ENCODE measurements at regions not wholly inside any gene's neighbourhood (a gene's known extent, or its start where the extent isn't known, plus 50 kb on each side); places are given as distances from the start of the nearest gene placed in this dataset.

DNA sequence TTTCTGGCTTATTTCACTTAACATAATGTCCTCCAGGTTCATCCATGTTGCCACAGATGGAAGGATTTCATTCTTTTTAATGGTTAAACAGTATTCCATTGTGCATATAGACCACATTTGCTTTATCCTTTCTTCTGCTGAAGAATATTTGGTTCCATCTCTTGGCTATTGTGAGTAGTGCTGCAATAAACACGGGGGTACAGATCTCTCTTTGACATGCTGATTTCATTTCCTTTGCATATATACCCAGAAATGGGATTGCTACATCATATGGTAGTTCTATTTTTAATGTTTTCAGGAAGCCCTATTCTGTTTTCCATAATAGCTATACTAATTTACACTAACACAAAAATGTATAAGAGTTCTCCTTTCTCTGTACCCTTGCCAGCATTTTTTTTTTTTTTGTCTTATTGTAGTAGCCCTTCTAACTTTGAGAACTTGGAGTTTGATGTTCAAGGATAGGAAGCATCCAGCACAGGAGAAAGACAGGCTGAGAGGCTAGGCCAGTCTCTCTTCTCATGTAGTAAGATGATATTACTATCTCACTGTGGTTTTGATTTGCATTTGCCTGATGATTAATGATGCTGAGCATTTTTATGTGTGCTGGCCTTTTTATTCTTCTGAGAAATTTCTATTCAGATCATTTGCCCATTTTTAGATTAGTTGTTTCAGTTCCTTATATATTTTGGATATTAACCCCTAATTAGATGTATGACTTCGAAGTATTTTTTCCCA lies 592.2 kb upstream of the ZNF608 start:
- DNase-seq (ENCODE audit: low spot score) = no peak
- TF ChIP-seq, protein P1, sequence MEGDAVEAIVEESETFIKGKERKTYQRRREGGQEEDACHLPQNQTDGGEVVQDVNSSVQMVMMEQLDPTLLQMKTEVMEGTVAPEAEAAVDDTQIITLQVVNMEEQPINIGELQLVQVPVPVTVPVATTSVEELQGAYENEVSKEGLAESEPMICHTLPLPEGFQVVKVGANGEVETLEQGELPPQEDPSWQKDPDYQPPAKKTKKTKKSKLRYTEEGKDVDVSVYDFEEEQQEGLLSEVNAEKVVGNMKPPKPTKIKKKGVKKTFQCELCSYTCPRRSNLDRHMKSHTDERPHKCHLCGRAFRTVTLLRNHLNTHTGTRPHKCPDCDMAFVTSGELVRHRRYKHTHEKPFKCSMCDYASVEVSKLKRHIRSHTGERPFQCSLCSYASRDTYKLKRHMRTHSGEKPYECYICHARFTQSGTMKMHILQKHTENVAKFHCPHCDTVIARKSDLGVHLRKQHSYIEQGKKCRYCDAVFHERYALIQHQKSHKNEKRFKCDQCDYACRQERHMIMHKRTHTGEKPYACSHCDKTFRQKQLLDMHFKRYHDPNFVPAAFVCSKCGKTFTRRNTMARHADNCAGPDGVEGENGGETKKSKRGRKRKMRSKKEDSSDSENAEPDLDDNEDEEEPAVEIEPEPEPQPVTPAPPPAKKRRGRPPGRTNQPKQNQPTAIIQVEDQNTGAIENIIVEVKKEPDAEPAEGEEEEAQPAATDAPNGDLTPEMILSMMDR (IDR thresholded peaks at IDR 0.05; ENCODE audit: borderline replicate concordance, control extremely low read depth, extremely low read depth, insufficient read depth, missing control alignments) = no peak
- in situ Hi-C loops (cut with MboI; ENCODE audit: low sequenced_read_pairs, unreplicated experiment) = no loop called here

DNA sequence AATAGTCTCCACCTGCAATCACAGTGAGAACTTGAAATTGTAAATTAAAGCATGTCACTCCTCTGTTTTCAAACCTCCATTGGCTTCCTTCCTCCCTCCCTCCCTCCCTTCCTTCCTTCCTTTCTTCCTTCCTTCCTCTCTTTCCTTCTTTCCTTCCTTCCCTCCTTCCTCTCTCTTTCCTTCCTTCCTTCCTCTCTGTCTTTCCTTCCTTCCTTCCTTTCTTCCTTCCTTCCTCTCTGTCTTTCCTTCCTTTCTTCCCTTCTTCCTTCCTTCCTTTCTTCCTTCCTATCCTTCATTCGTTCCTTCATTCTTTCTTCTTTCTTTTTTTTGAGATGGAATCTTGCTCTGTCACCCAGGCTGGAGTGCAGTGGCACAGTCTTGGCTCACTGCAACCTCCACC lies 595.0 kb upstream of the ZNF608 start:
- DNase-seq (ENCODE audit: low spot score) = no peak
- in situ Hi-C loops (cut with MboI; ENCODE audit: low sequenced_read_pairs, unreplicated experiment) = no loop called here
- TF ChIP-seq, protein P1 (IDR thresholded peaks at IDR 0.05; ENCODE audit: borderline replicate concordance, control extremely low read depth, extremely low read depth, insufficient read depth, missing control alignments) = no peak

DNA sequence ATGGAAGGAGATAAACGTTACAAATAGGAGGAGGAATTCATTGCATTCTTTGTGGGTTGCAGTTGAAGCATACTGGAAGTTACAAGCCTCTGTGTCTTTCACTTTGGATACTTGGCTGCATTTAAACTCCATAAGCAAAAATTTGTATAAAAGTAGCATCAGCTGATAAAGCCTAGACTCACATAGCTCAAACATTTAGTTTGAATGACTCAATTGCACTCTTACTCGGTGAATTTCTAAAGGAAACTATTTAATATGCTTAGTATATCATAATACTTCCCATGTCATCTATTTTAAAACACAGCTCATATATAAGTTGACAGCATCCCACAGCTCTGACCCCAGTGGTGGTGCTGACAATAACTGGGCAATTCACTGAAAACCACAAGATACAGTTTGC lies 596.6 kb upstream of the ZNF608 start:
- DNase-seq (ENCODE audit: low spot score) = no peak
- in situ Hi-C loops (cut with MboI; ENCODE audit: low sequenced_read_pairs, unreplicated experiment) = no loop called here
- TF ChIP-seq, protein P1 (IDR thresholded peaks at IDR 0.05; ENCODE audit: borderline replicate concordance, control extremely low read depth, extremely low read depth, insufficient read depth, missing control alignments) = no peak

DNA sequence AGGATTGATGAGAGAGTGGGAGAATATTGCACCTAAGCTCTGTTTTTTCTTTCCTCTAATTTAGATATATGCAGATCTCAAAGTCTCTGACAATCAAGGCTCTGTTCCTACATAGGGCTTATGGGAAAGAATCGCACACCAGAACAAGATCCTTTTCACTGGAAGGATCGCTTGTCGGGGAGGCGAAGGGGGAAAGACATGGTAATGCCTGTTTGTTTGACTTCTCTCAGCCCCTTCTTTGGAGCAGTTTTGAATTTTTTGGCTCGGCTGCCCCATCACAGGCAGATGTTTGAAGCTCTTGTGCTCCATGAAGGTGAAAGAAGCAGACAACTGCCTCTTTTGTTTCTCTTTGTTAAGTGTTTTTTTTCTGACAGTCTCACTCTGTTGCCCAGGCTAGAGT lies 599.9 kb upstream of the ZNF608 start:
- no peak for DNase-seq (ENCODE audit: low spot score)
- in situ Hi-C loops (cut with MboI; ENCODE audit: low sequenced_read_pairs, unreplicated experiment) = no loop called here
- TF ChIP-seq, protein P1 (IDR thresholded peaks at IDR 0.05; ENCODE audit: borderline replicate concordance, control extremely low read depth, extremely low read depth, insufficient read depth, missing control alignments) = no peak

DNA sequence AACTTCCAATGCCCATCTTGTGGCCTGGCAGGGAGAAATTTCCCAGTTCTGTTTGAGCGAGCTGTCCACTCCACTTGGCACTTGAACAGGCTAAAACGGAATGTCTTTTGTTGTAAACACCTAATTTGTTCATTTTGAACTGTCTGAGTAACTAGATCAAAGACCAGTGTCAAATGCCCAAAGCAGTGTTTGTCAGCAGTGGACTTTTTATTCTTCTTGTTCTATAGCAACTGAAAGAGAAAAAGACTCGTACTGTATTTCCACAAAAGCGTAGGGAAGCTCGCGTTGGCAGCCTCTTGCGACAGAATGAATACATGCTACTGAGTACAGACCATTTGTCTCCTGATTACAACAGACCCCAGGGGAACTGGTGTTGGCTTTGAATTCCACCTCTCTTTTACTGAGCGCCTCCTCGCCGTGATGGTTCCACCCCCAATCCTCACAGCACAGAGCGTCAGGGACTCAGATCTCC lies 601.8 kb upstream of the ZNF608 start:
- in situ Hi-C loops (cut with MboI; ENCODE audit: low sequenced_read_pairs, unreplicated experiment) = no loop called here
- no peak for DNase-seq (ENCODE audit: low spot score)
- TF ChIP-seq, protein P1 (IDR thresholded peaks at IDR 0.05; ENCODE audit: borderline replicate concordance, control extremely low read depth, extremely low read depth, insufficient read depth, missing control alignments) = no peak

DNA sequence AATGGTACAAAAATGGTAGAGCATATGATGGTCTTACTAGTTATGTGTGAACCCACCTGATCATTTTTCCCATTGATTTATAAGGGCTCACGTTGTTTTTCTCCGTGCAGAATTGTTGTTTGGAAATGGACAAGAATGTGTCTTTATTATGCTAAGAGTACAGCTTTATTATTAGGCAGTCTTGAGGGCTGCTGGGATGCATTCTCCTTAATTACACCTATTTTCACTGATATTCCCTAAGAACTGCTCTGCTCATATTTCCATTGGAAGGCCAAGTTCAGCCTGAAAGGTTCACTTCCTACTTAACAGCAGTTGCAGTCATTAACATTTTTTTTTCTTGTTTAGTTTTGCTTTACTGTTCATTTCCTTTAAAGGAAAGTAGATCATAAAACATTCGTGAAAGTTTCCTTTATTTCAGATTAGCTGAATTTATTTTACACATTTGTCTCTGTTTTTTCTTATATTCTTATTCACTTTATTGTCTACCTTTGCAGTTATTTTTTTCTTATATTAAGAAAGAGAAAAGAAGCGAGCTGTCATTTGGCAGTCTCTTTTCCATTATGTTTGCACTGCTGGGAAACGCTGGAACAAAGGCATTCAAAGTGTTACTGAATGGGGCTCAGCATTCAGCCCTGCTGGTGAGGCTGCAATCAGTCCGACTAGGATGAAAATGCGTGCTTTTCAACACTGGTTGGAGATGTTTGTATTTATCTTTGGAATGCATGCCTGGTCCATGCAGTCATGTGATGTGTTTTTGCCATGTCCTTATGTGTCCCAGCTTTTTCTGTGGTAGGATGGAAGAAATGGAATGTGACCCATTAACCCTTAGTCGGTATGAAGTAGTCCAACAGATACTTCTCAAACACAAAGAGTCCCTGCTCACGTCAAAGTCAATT lies 602.7 kb upstream of the ZNF608 start:
- in situ Hi-C loops (cut with MboI; ENCODE audit: low sequenced_read_pairs, unreplicated experiment) = no loop called here
- TF ChIP-seq, protein P1 (IDR thresholded peaks at IDR 0.05; ENCODE audit: borderline replicate concordance, control extremely low read depth, extremely low read depth, insufficient read depth, missing control alignments) = no peak
- DNase-seq (ENCODE audit: low spot score) = no peak

All from GM13976 (cell line).